Neural cell (in vitro differentiated cells): ENCODE measurements at regions not wholly inside any gene's neighbourhood (a gene's known extent, or its start where the extent isn't known, plus 50 kb on each side); places are given as distances from the start of the nearest gene placed in this dataset.

Experiments used
- H2AFZ ChIP-seq: fragments of 200-600, 300-800 bp; sonication (generic), shearing (Covaris generic); 2 replicates; pipeline ENCODE4 v1.6.0; 2014; ENCODE audit warnings: low read depth, mild to moderate bottlenecking, antibody characterized with exemption, low read length, moderate library complexity
- H3F3A ChIP-seq: fragments of 200-600 bp; shearing (Covaris generic); 2 replicates; pipeline ENCODE4 v1.6.1; 2016; ENCODE audit warnings: mild to moderate bottlenecking, moderate library complexity, mixed read lengths, antibody characterized with exemption, low read length; ENCODE audit not compliant: insufficient read depth, poor library complexity, severe bottlenecking
- H3K27ac ChIP-seq: fragments of 200-600, 300-800 bp; sonication (generic), shearing (Covaris generic); 2 replicates; pipeline ENCODE4 v1.5.1; 2014; ENCODE audit warnings: mild to moderate bottlenecking, low read length, moderate library complexity
- H3K27me3 ChIP-seq: fragments of 300-800, 200-600 bp; sonication (generic), shearing (Covaris generic); 2 replicates; pipeline ENCODE4 v1.6.0; 2014; ENCODE audit warnings: mild to moderate bottlenecking, low read depth, low read length, moderate library complexity; ENCODE audit not compliant: insufficient read depth
- H3K36me3 ChIP-seq: fragments of 300-800, 200-600 bp; sonication (generic), shearing (Covaris generic); 2 replicates; pipeline ENCODE4 v1.5.1; 2014; ENCODE audit warnings: mild to moderate bottlenecking, antibody characterized with exemption, low read length, moderate library complexity; ENCODE audit not compliant: insufficient read depth
- H3K4me2 ChIP-seq: fragments of 300-800, 200-600 bp; sonication (generic), shearing (Covaris generic); 2 replicates; pipeline ENCODE4 v1.6.0; 2014; ENCODE audit warnings: mild to moderate bottlenecking, low read length
- H3K4me3 ChIP-seq: fragments of 300-800, 200-600 bp; sonication (generic), shearing (Covaris generic); 2 replicates; pipeline ENCODE4 v1.5.1; 2014; ENCODE audit warnings: mild to moderate bottlenecking, low read length, moderate library complexity
- H3K79me2 ChIP-seq: fragments of 200-600 bp; shearing (Covaris generic); replicated peaks from 2 replicates; pipeline ENCODE4 v1.6.0; 2014; ENCODE audit warnings: mild to moderate bottlenecking, low read length, moderate library complexity; ENCODE audit not compliant: insufficient read depth
- H3K9ac ChIP-seq: fragments of 300-800, 200-600 bp; sonication (generic), shearing (Covaris generic); 2 replicates; pipeline ENCODE4 v1.6.1; 2016; ENCODE audit warnings: mild to moderate bottlenecking, low read length, mixed read lengths
- H3K9me2 ChIP-seq: fragments of 200-600 bp; shearing (Covaris generic); 2 replicates; pipeline ENCODE4 v1.6.1; 2016; ENCODE audit warnings: mild to moderate bottlenecking, low read length, mixed read lengths; ENCODE audit not compliant: insufficient read depth
- H3K9me3 ChIP-seq: fragments of 200-600, 300-800 bp; sonication (generic), shearing (Covaris generic); 2 replicates; pipeline ENCODE4 v1.6.1; 2016; ENCODE audit warnings: mild to moderate bottlenecking, mixed run types, low read length, moderate library complexity, mixed read lengths
- H4K20me1 ChIP-seq: fragments of 200-600 bp; shearing (Covaris generic); 2 replicates; pipeline ENCODE4 v1.6.1; 2016; ENCODE audit warnings: mild to moderate bottlenecking, mixed run types; ENCODE audit not compliant: insufficient read depth
- EP300 ChIP-seq: fragments of 450-650 bp; conservative IDR thresholded peaks from 2 replicates; pipeline ENCODE4 v1.6.1; 2014; ENCODE audit warnings: antibody characterized with exemption, mild to moderate bottlenecking, moderate library complexity; ENCODE audit not compliant: poor library complexity, severe bottlenecking
- EZH2 ChIP-seq: fragments of 200-600, 300-800 bp; shearing (Covaris generic), sonication (generic); IDR thresholded peaks from 2 replicates; pipeline ENCODE4 v1.6.1; 2014; ENCODE audit warnings: antibody characterized with exemption, low read length, borderline replicate concordance, mild to moderate bottlenecking; ENCODE audit not compliant: insufficient read depth, poor library complexity, severe bottlenecking
- MXI1 ChIP-seq: fragments of 450-650 bp; conservative IDR thresholded peaks from 2 replicates; pipeline ENCODE4 v1.6.1; 2014; ENCODE audit warnings: antibody characterized with exemption, mild to moderate bottlenecking; ENCODE audit not compliant: poor library complexity, severe bottlenecking
- POLR2AphosphoS5 ChIP-seq: IDR thresholded peaks from 2 replicates; pipeline ENCODE4 v1.6.1; 2012
- RAD21 ChIP-seq: fragments of 450-650 bp; conservative IDR thresholded peaks from 2 replicates; pipeline ENCODE4 v1.6.1; 2014; ENCODE audit warnings: antibody characterized with exemption, mild to moderate bottlenecking, moderate library complexity
- SMC3 ChIP-seq: fragments of 450-650 bp; conservative IDR thresholded peaks from 2 replicates; pipeline ENCODE4 v1.6.1; 2014; ENCODE audit warnings: antibody characterized with exemption, mild to moderate bottlenecking, moderate library complexity; ENCODE audit not compliant: poor library complexity
- TAF1 ChIP-seq: IDR thresholded peaks from 2 replicates; pipeline ENCODE4 v1.6.1; 2012; ENCODE audit warnings: low read depth
- TF ChIP-seq, protein P1 (sequence below): fragments of 450-650 bp; IDR thresholded peaks from 2 replicates; pipeline ENCODE4 v1.5.1; 2014; ENCODE audit warnings: antibody characterized with exemption, mild to moderate bottlenecking, moderate library complexity; ENCODE audit not compliant: poor library complexity, severe bottlenecking
- TF ChIP-seq, protein P2 (sequence below): IDR thresholded peaks from 2 replicates; pipeline ENCODE4 v1.6.1; 2012; ENCODE audit warnings: borderline replicate concordance

DNA sequence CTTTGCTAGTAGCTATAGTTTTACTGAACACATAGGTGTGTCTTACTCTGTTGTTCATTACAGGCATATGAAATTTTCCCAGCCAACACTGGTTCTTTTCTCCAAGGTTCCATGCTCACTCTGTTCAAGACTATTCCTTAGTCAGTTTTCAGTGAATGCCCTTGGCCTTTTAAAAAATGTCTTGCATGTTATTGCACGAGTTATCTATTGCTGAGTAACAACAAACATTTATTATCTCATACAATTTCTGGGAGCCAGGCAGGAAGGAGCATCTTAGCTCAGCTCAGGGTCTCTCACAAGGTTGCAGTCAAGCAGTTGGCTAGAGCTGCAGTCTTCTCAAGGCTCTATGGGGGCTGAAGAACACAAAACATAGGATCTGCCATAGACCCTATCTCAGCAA lies 223.5 kb downstream of the BTG1 start:
- no peak overlapping the region for H3K27ac ChIP-seq
- no peaks in the 10 kb centered on the region for H3K79me2 ChIP-seq
- no peaks in the 10 kb centered on the region for H3K27me3 ChIP-seq
- TF ChIP-seq MXI1 (no peak), EP300 (no peak), RAD21 (no peak), TAF1 (no peak), POLR2AphosphoS5 (no peak), SMC3 (no peak), EZH2 (no peak)
- TF ChIP-seq, protein P1, sequence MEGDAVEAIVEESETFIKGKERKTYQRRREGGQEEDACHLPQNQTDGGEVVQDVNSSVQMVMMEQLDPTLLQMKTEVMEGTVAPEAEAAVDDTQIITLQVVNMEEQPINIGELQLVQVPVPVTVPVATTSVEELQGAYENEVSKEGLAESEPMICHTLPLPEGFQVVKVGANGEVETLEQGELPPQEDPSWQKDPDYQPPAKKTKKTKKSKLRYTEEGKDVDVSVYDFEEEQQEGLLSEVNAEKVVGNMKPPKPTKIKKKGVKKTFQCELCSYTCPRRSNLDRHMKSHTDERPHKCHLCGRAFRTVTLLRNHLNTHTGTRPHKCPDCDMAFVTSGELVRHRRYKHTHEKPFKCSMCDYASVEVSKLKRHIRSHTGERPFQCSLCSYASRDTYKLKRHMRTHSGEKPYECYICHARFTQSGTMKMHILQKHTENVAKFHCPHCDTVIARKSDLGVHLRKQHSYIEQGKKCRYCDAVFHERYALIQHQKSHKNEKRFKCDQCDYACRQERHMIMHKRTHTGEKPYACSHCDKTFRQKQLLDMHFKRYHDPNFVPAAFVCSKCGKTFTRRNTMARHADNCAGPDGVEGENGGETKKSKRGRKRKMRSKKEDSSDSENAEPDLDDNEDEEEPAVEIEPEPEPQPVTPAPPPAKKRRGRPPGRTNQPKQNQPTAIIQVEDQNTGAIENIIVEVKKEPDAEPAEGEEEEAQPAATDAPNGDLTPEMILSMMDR, result no peak
- TF ChIP-seq, protein P2, sequence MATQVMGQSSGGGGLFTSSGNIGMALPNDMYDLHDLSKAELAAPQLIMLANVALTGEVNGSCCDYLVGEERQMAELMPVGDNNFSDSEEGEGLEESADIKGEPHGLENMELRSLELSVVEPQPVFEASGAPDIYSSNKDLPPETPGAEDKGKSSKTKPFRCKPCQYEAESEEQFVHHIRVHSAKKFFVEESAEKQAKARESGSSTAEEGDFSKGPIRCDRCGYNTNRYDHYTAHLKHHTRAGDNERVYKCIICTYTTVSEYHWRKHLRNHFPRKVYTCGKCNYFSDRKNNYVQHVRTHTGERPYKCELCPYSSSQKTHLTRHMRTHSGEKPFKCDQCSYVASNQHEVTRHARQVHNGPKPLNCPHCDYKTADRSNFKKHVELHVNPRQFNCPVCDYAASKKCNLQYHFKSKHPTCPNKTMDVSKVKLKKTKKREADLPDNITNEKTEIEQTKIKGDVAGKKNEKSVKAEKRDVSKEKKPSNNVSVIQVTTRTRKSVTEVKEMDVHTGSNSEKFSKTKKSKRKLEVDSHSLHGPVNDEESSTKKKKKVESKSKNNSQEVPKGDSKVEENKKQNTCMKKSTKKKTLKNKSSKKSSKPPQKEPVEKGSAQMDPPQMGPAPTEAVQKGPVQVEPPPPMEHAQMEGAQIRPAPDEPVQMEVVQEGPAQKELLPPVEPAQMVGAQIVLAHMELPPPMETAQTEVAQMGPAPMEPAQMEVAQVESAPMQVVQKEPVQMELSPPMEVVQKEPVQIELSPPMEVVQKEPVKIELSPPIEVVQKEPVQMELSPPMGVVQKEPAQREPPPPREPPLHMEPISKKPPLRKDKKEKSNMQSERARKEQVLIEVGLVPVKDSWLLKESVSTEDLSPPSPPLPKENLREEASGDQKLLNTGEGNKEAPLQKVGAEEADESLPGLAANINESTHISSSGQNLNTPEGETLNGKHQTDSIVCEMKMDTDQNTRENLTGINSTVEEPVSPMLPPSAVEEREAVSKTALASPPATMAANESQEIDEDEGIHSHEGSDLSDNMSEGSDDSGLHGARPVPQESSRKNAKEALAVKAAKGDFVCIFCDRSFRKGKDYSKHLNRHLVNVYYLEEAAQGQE, result no peak
- H2AFZ ChIP-seq, result no peak overlapping the region
- H3K9me3 ChIP-seq, result no peaks in the 10 kb centered on the region
- H3K4me3 ChIP-seq, result no peak overlapping the region
- H3F3A ChIP-seq, result no peaks in the 10 kb centered on the region
- H3K36me3 ChIP-seq, result no peaks in the 10 kb centered on the region
- H3K9ac ChIP-seq, result no peak overlapping the region
- H3K4me2 ChIP-seq, result no peak overlapping the region
- H4K20me1 ChIP-seq, result no peaks in the 10 kb centered on the region
- H3K9me2 ChIP-seq, result no peaks in the 10 kb centered on the region

DNA sequence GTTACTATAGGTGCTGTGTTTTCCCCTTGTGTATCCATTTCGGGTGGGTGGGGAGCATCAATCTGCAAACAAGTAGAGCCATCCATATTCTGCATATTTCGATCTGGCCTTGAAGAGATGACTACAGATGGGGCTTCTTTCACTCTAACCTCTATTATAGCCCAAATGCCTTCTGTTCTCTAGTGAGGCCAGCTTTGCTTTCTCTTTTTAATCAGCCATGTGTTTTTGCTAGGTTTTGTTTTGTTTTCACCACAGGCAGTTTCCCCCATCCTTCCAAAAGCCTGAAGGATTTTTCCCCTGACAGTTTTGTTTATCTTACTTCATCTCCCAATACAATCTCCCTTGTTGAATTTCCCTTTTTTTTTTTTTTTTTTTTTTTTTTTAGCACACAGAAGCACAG lies 224.1 kb downstream of the BTG1 start:
- Histone ChIP-seq H3K4me3 (no peak overlapping the region), H3K27ac (no peak overlapping the region)
- TF ChIP-seq, protein P2, result no peak
- TF ChIP-seq SMC3 (no peak), POLR2AphosphoS5 (no peak), TAF1 (no peak), RAD21 (no peak), MXI1 (no peak), EZH2 (no peak), EP300 (no peak)
- TF ChIP-seq, protein P1, result no peak

More for the DNA sequence above, 224.1 kb downstream of the BTG1 start:
- Histone ChIP-seq H3K4me2 (no peak overlapping the region), H3F3A (no peaks in the 10 kb centered on the region), H4K20me1 (no peaks in the 10 kb centered on the region), H2AFZ (no peak overlapping the region), H3K36me3 (no peaks in the 10 kb centered on the region), H3K9me2 (no peaks in the 10 kb centered on the region), H3K9ac (no peak overlapping the region), H3K79me2 (no peaks in the 10 kb centered on the region), H3K27me3 (no peaks in the 10 kb centered on the region), H3K9me3 (no peaks in the 10 kb centered on the region)
